Esophagus muscularis mucosa (tissue), 4 donors: ENCODE measurements at regions not wholly inside any gene's neighbourhood (a gene's known extent, or its start where the extent isn't known, plus 50 kb on each side); places are given as distances from the start of the nearest gene placed in this dataset.

Source experiments
- DNase-seq: peaks from one replicate; pipeline ENCODE4 v3.0.0-alpha.2; 2017; ENCODE audit errors: extremely low spot score
- H3K27ac ChIP-seq, 4 donors: fragments of 200-600 bp; sonication (generic); replicated peaks in 1 of 4; 1 replicate in 3 of 4; 2 replicates in 1 of 4; pipeline ENCODE4 v1.5.1; 2016 to 2019; ENCODE audit warnings: mild to moderate bottlenecking in 1 of 4
- H3K27me3 ChIP-seq, 4 donors: fragments of 200-600 bp; sonication (generic); one replicate each; pipeline versions ENCODE4 v1.5.1 to v1.6.0; 2016 to 2019
- H3K36me3 ChIP-seq, 4 donors: fragments of 200-600 bp; sonication (generic); one replicate each; pipeline ENCODE4 v1.5.1; 2016 to 2019
- H3K4me1 ChIP-seq, 4 donors: fragments of 200-600 bp; sonication (generic); one replicate each; pipeline ENCODE4 v1.5.1; 2016 to 2019
- H3K4me3 ChIP-seq, 4 donors: fragments of 200-600 bp; sonication (generic); 1 replicate in 2 of 4; 2 replicates in 2 of 4; pipeline ENCODE4 v1.5.1; 2016 to 2019; ENCODE audit warnings: mild to moderate bottlenecking in 4 of 4, moderate library complexity in 1 of 4
- H3K9me3 ChIP-seq, 4 donors: fragments of 200-600 bp; sonication (generic); 1 replicate in 3 of 4; 2 replicates in 1 of 4; pipeline ENCODE4 v1.5.1; 2016 to 2019
- CTCF ChIP-seq, 3 experiments: fragments of 200-600 bp in 2 of 3; fragments of 450-650 bp in 1 of 3; sonication (generic) in 2 of 3; IDR thresholded peaks; one replicate each; pipeline ENCODE4 v1.5.1; 2017 to 2019; ENCODE audit warnings: antibody characterized with exemption in 3 of 3, mild to moderate bottlenecking in 2 of 3, moderate library complexity in 1 of 3
- EP300 ChIP-seq: sonication (generic); formaldehyde crosslinking; IDR thresholded peaks from one replicate; pipeline ENCODE4 v1.6.1; 2017; ENCODE audit warnings: antibody characterized with exemption
- POLR2A ChIP-seq: fragments of 450-650 bp; IDR thresholded peaks from one replicate; pipeline ENCODE4 v1.6.1; 2017; ENCODE audit warnings: antibody characterized with exemption, moderate library complexity, mild to moderate bottlenecking, low read depth
- POLR2AphosphoS5 ChIP-seq, 2 donors: sonication (generic); formaldehyde crosslinking; IDR thresholded peaks; one replicate each; pipeline ENCODE4 v1.6.1; 2017; ENCODE audit warnings: antibody characterized with exemption in 2 of 2
- WGBS: methylation state at CpG from one replicate; pipeline ENCODE4 v1.1.5; 2018; 5-methylcytosine and 5-hydroxymethylcytosine counted together
- intact Hi-C: fragments of 100-400 bp; cut with DNase I; formaldehyde crosslinking; loops from one replicate; pipeline ENCODE4 v1.15.1; 2023

GRCh38 chr14:39884091-39884490 is 451.9 kb upstream of the FBXO33 start:
- intact Hi-C loops, result no loop called here
- Histone ChIP-seq H3K27ac (no peak overlapping the region), H3K4me1 (no peaks in the 10 kb centered on the region), H3K27me3 (no peaks in the 10 kb centered on the region), H3K9me3 (peaks cover 0 to 17% (median 12%) of the 10 kb centered on the region in 4 donors), H3K36me3 (no peaks in the 10 kb centered on the region), H3K4me3 (no peak overlapping the region)
- DNase-seq, result no peak
- TF ChIP-seq POLR2A (no peak), POLR2AphosphoS5 (IDR thresholded peaks at IDR 0.05) (no peak), EP300 (no peak), CTCF (IDR thresholded peaks at IDR 0.05) (no peak)

GRCh38 chr14:39880965-39881364 is 448.7 kb upstream of the FBXO33 start:
- no peak overlapping the region for H3K27ac ChIP-seq
- TF ChIP-seq POLR2A (no peak), POLR2AphosphoS5 (IDR thresholded peaks at IDR 0.05) (no peak), CTCF (IDR thresholded peaks at IDR 0.05) (no peak), EP300 (no peak)
- H3K9me3 ChIP-seq, result no peaks in the 10 kb centered on the region
- no peaks in the 10 kb centered on the region for H3K4me1 ChIP-seq
- WGBS, result 92% methylated on average over 1 of the region's 1 CpG
- intact Hi-C loops, result no loop called here
- no peaks in the 10 kb centered on the region for H3K36me3 ChIP-seq
- no peaks in the 10 kb centered on the region for H3K27me3 ChIP-seq
- no peak overlapping the region for H3K4me3 ChIP-seq
- no peak for DNase-seq

- Histone ChIP-seq H3K4me1 (no peaks in the 10 kb centered on the region), H3K9me3 (no peaks in the 10 kb centered on the region), H3K4me3 (no peak overlapping the region), H3K36me3 (no peaks in the 10 kb centered on the region), H3K27me3 (no peaks in the 10 kb centered on the region), H3K27ac (no peak overlapping the region)
- intact Hi-C loops, result no loop called here
- DNase-seq, result no peak
- WGBS, result 0% methylated on average over 1 of the region's 1 CpG
- TF ChIP-seq EP300, result no peak
- TF ChIP-seq POLR2A, result no peak
- no peak for TF ChIP-seq CTCF (IDR thresholded peaks at IDR 0.05)
- no peak for TF ChIP-seq POLR2AphosphoS5 (IDR thresholded peaks at IDR 0.05)
These were observed 448.0 kb upstream of the FBXO33 start for GRCh38 chr14:39880106-39880695.

DNA sequence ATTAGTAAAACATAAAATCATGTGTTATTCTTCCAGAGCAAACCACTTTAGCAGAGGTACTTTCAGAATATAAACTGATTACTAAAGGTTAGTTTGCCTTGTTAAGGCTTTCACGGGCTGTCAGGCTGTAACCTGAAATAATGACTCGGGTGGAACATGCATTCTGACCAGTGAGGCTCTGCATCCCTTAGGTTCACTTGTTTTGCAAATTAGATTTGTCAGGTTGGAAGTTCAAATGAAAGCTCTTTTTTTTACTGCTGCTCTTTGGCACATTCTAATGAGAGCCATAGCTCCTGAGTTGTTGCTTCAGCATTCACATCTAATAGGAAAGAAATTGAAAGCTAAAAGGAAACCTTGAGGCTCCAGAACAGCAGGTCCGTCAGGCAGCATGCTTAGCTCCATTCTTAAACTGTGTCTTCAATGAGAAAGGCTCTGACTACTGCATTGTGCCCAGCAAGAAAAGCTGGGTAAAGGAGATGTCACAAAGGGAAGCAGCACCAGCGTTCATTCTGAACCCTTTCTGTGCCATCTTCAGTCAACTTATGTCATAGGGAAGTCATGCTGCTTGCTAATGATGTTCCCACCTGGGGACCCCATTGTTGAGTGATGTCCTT is 445.5 kb upstream of the FBXO33 start:
- Histone ChIP-seq H3K27ac (no peak overlapping the region), H3K36me3 (no peaks in the 10 kb centered on the region), H3K9me3 (no peaks in the 10 kb centered on the region), H3K4me1 (no peaks in the 10 kb centered on the region), H3K27me3 (no peaks in the 10 kb centered on the region), H3K4me3 (no peak overlapping the region)
- TF ChIP-seq EP300 (no peak), POLR2A (no peak), CTCF (IDR thresholded peaks at IDR 0.05) (no peak), POLR2AphosphoS5 (IDR thresholded peaks at IDR 0.05) (no peak)
- intact Hi-C loops, result no loop called here
- no peak for DNase-seq
- 67% methylated on average over 4 of the region's 4 CpGs for WGBS

- H3K36me3 ChIP-seq, result no peaks in the 10 kb centered on the region
- TF ChIP-seq EP300, result no peak
- TF ChIP-seq CTCF (IDR thresholded peaks at IDR 0.05), result no peak
- no peak for TF ChIP-seq POLR2AphosphoS5 (IDR thresholded peaks at IDR 0.05)
- no peak for TF ChIP-seq POLR2A
- H3K27me3 ChIP-seq, result no peaks in the 10 kb centered on the region
- no peaks in the 10 kb centered on the region for H3K4me1 ChIP-seq
- H3K9me3 ChIP-seq, result no peaks in the 10 kb centered on the region
- WGBS, result 100% methylated on average over 1 of the region's 1 CpG
- H3K27ac ChIP-seq, result no peak overlapping the region
- no peak for DNase-seq
- intact Hi-C loops, result no loop called here
- H3K4me3 ChIP-seq, result no peak overlapping the region
These were observed 444.7 kb upstream of the FBXO33 start for GRCh38 chr14:39876916-39877315.
